Esophagus squamous epithelium (tissue), 4 donors: ENCODE measurements at regions not wholly inside any gene's neighbourhood (a gene's known extent, or its start where the extent isn't known, plus 50 kb on each side); places are given as distances from the start of the nearest gene placed in this dataset.

Experiments
- POLR2A ChIP-seq, 4 donors: fragments of 450-650 bp; IDR thresholded peaks; one replicate each; pipeline ENCODE4 v1.6.1; 2017; ENCODE audit warnings: antibody characterized with exemption in 4 of 4, mild to moderate bottlenecking in 4 of 4, moderate library complexity in 3 of 4
- TF ChIP-seq, protein P1 (sequence below), 6 experiments: fragments of 450-650 bp in 4 of 6; fragments of 200-600 bp in 2 of 6; sonication (generic) in 2 of 6; IDR thresholded peaks; one replicate each; pipeline ENCODE4 v1.5.1; 2016 to 2019; ENCODE audit warnings: antibody characterized with exemption in 6 of 6, mild to moderate bottlenecking in 4 of 6, moderate library complexity in 4 of 6

GRCh38 chr1:60387175-60387574 lies 313.6 kb upstream of the C1orf87 start:
- TF ChIP-seq, protein P1, sequence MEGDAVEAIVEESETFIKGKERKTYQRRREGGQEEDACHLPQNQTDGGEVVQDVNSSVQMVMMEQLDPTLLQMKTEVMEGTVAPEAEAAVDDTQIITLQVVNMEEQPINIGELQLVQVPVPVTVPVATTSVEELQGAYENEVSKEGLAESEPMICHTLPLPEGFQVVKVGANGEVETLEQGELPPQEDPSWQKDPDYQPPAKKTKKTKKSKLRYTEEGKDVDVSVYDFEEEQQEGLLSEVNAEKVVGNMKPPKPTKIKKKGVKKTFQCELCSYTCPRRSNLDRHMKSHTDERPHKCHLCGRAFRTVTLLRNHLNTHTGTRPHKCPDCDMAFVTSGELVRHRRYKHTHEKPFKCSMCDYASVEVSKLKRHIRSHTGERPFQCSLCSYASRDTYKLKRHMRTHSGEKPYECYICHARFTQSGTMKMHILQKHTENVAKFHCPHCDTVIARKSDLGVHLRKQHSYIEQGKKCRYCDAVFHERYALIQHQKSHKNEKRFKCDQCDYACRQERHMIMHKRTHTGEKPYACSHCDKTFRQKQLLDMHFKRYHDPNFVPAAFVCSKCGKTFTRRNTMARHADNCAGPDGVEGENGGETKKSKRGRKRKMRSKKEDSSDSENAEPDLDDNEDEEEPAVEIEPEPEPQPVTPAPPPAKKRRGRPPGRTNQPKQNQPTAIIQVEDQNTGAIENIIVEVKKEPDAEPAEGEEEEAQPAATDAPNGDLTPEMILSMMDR (IDR thresholded peaks at IDR 0.05): no peak
- TF ChIP-seq POLR2A (IDR thresholded peaks at IDR 0.05): no peak
